ENCODE measurements at regions not wholly inside any gene's neighbourhood (a gene's known extent, or its start where the extent isn't known, plus 50 kb on each side); places are given as distances from the start of the nearest gene placed in this dataset.

DNA sequence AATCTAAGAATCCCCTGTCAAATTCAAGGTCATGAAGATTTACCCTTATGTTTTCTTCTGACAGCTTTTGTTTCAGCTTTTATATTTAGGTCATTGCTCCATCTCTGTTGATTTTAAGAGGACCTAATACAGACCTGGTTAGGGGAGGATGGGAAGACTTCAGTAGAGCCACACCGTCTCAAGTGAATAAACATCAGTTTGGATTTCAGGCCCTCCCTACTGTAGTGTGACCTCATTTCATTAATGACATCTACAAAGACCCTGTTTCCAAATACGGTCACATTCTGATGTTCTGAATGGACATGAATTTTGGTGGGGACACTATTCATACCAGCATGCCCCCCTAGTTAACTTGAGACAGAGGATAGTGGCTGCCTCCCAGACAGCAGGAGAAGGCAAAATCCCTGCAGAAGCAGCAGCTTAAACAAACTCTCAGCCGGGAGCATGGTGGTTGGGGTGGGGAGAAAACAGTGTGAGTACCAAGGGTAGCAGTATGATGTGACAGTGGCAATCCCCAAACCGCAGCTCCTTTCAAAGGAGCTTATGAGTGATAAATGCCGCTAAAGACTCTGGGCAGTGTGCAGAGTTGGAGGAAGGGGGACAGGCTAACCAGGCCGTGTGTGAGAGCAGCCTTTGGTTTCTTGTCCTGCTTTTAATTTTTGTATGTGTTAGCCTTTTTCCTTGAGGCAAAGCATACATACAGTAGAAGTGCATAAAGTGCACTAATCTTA, 65.9 kb upstream of the TNP1 start:
- BruUV-seq (replicated peaks): no TSS peak
- ChIA-PET POLR2A (no interaction called here), CTCF (ENCODE audit: low intra/inter-chr PET ratio, low total read pairs) (no interaction called here)
- H2AFZ ChIP-seq (ENCODE audit: low read length): no peak overlapping the region
- no peak overlapping the region for H3K4me2 ChIP-seq (ENCODE audit: low read depth, low read length)
- no peak overlapping the region for H3K27ac ChIP-seq (ENCODE audit: extremely low read length, insufficient read depth, low read length)
- no peaks in the 10 kb centered on the region for H3K9me3 ChIP-seq (ENCODE audit: low read length)
- no peak for FAIRE-seq
- intact Hi-C loops (cut with micrococcal nuclease; ENCODE audit: unreplicated experiment): no loop called here
- no peak overlapping the region for H3K4me3 ChIP-seq (replicated peaks in 1 of 3; ENCODE audit: insufficient read depth in 1 of 3, low read depth in 2 of 3, low read length in 3 of 3)
- WGBS (ENCODE audit: low lambda C conversion rate): 28% methylated on average over 6 of the region's 6 CpGs
- in situ Hi-C loops (cut with HindIII; ENCODE audit: extremely low pct_ligation_motif_present, low pct_unique_long_range_greater_than_20kb): no loop called here
- H3K79me2 ChIP-seq (ENCODE audit: insufficient read depth, low read length): no peaks in the 10 kb centered on the region
- DNase-seq (ENCODE audit: low spot score): no peak
- no peak for ATAC-seq
- H4K20me1 ChIP-seq (ENCODE audit: insufficient read depth, low read length): no peaks in the 10 kb centered on the region
- no peaks in the 10 kb centered on the region for H3K27me3 ChIP-seq (ENCODE audit: control insufficient read depth in 1 of 2, insufficient read depth in 2 of 2, low read length in 2 of 2)
- no peaks in the 10 kb centered on the region for H3K4me1 ChIP-seq (ENCODE audit: insufficient read depth, low read length)
- no peak overlapping the region for H3K9ac ChIP-seq (ENCODE audit: insufficient read depth, low read depth, low read length)
- no peaks in the 10 kb centered on the region for H3K36me3 ChIP-seq (replicated peaks in 1 of 2; ENCODE audit: control insufficient read depth in 1 of 2, insufficient read depth in 2 of 2, low read length in 2 of 2)
- no peak for TF ChIP-seq ZNF337 (CRISPR knock-in tag; IDR thresholded peaks at IDR 0.05; ENCODE audit: borderline replicate concordance, low read depth)
- no peak for TF ChIP-seq ZNF629 (CRISPR knock-in tag; conservative IDR thresholded peaks at IDR 0.05)
- TF ChIP-seq THAP8 (CRISPR knock-in tag; IDR thresholded peaks at IDR 0.05; ENCODE audit: borderline replicate concordance): no peak
- TF ChIP-seq KLF9 (CRISPR knock-in tag; IDR thresholded peaks at IDR 0.05; ENCODE audit: low read depth): no peak
- TF ChIP-seq TEAD2 (CRISPR knock-in tag; IDR thresholded peaks at IDR 0.05): no peak
- TF ChIP-seq NFIC (IDR thresholded peaks at IDR 0.05; ENCODE audit: low read length): no peak
- no peak for TF ChIP-seq PLRG1 (conservative IDR thresholded peaks at IDR 0.05)
- TF ChIP-seq RERE (CRISPR knock-in tag; IDR thresholded peaks at IDR 0.05; ENCODE audit: low read depth): no peak
- TF ChIP-seq, protein P1, sequence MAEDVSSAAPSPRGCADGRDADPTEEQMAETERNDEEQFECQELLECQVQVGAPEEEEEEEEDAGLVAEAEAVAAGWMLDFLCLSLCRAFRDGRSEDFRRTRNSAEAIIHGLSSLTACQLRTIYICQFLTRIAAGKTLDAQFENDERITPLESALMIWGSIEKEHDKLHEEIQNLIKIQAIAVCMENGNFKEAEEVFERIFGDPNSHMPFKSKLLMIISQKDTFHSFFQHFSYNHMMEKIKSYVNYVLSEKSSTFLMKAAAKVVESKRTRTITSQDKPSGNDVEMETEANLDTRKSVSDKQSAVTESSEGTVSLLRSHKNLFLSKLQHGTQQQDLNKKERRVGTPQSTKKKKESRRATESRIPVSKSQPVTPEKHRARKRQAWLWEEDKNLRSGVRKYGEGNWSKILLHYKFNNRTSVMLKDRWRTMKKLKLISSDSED (CRISPR knock-in tag; IDR thresholded peaks at IDR 0.05): no peak
- no peak for TF ChIP-seq DPF2 (CRISPR knock-in tag; IDR thresholded peaks at IDR 0.05; ENCODE audit: borderline replicate concordance, low read depth)
- no peak for TF ChIP-seq CSRNP2 (CRISPR knock-in tag; conservative IDR thresholded peaks at IDR 0.05; ENCODE audit: low read depth)
- TF ChIP-seq, protein P2, sequence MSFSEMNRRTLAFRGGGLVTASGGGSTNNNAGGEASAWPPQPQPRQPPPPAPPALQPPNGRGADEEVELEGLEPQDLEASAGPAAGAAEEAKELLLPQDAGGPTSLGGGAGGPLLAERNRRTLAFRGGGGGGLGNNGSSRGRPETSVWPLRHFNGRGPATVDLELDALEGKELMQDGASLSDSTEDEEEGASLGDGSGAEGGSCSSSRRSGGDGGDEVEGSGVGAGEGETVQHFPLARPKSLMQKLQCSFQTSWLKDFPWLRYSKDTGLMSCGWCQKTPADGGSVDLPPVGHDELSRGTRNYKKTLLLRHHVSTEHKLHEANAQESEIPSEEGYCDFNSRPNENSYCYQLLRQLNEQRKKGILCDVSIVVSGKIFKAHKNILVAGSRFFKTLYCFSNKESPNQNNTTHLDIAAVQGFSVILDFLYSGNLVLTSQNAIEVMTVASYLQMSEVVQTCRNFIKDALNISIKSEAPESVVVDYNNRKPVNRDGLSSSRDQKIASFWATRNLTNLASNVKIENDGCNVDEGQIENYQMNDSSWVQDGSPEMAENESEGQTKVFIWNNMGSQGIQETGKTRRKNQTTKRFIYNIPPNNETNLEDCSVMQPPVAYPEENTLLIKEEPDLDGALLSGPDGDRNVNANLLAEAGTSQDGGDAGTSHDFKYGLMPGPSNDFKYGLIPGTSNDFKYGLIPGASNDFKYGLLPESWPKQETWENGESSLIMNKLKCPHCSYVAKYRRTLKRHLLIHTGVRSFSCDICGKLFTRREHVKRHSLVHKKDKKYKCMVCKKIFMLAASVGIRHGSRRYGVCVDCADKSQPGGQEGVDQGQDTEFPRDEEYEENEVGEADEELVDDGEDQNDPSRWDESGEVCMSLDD (CRISPR knock-in tag; IDR thresholded peaks at IDR 0.05; ENCODE audit: borderline replicate concordance): no peak
- TF ChIP-seq RFX1 (IDR thresholded peaks at IDR 0.05): no peak
